Gastroesophageal sphincter (tissue), 4 donors: ENCODE measurements at regions not wholly inside any gene's neighbourhood (a gene's known extent, or its start where the extent isn't known, plus 50 kb on each side); places are given as distances from the start of the nearest gene placed in this dataset.

Experiments
- ATAC-seq: fragments of 150-250 bp; one replicate; pipeline ENCODE4 v1.9.1; 2016; ENCODE audit warnings: mild to moderate bottlenecking, moderate library complexity
- H3K27ac ChIP-seq, 4 donors: fragments of 200-600 bp; sonication (generic) in 3 of 4; 1 replicate in 3 of 4; 2 replicates in 1 of 4; pipeline ENCODE4 v1.5.1; 2016 to 2019
- H3K27me3 ChIP-seq: fragments of 200-600 bp; sonication (generic); one replicate; pipeline ENCODE4 v1.5.1; 2019
- H3K36me3 ChIP-seq, 2 donors: fragments of 200-600 bp; sonication (generic); one replicate each; pipeline ENCODE4 v1.5.1; 2019; ENCODE audit warnings: control low read depth in 1 of 2
- H3K4me1 ChIP-seq, 3 donors: fragments of 200-600 bp; sonication (generic); 1 replicate in 2 of 3; 2 replicates in 1 of 3; pipeline ENCODE4 v1.5.1; 2016 to 2019; ENCODE audit warnings: control low read depth in 2 of 3
- H3K4me3 ChIP-seq, 2 donors: fragments of 200-600 bp; sonication (generic); one replicate each; pipeline ENCODE4 v1.5.1; 2019; ENCODE audit warnings: mild to moderate bottlenecking in 1 of 2, moderate library complexity in 1 of 2
- H3K9me3 ChIP-seq, 3 donors: fragments of 200-600 bp; sonication (generic); one replicate each; pipeline ENCODE4 v1.5.1; 2017 to 2019; ENCODE audit warnings: control low read depth in 2 of 3
- CTCF ChIP-seq, 4 experiments: fragments of 200-600 bp in 2 of 4; fragments of 450-650 bp in 2 of 4; sonication (generic) in 1 of 4; IDR thresholded peaks; one replicate each; pipeline ENCODE4 v1.5.1; 2017 to 2019; ENCODE audit warnings: antibody characterized with exemption in 4 of 4, mild to moderate bottlenecking in 2 of 4, moderate library complexity in 2 of 4
- EP300 ChIP-seq: sonication (generic); formaldehyde crosslinking; IDR thresholded peaks from one replicate; pipeline ENCODE4 v1.6.1; 2017; ENCODE audit warnings: antibody characterized with exemption, mild to moderate bottlenecking
- POLR2A ChIP-seq, 2 donors: fragments of 450-650 bp; IDR thresholded peaks; one replicate each; pipeline ENCODE4 v1.6.1; 2017; ENCODE audit warnings: antibody characterized with exemption in 2 of 2, mild to moderate bottlenecking in 2 of 2, moderate library complexity in 1 of 2
- POLR2AphosphoS5 ChIP-seq: sonication (generic); formaldehyde crosslinking; IDR thresholded peaks from one replicate; pipeline ENCODE4 v1.6.1; 2017; ENCODE audit warnings: antibody characterized with exemption
- WGBS, 2 donors: methylation state at CpG; one replicate each; pipeline ENCODE4 v1.1.5; 2018; ENCODE audit warnings: low coverage in 1 of 2; 5-methylcytosine and 5-hydroxymethylcytosine counted together

DNA sequence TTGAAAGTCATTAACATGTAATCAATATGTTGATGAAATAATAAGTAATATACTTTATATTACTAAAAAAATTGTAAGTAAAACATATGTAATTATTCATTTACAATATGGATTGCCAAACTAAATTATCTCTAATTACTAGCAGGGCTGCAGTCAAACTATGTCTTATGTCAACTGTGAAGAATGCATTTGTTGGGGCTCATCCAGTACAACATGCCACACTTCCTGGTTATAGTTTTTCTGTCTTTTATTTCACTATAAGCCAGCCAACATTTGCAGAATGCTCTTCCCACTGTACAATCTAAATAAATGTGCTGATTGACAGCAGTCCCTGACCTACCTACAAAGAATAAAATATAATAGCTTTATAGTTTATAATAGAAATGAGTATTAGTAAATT is 975.4 kb upstream of the NDST4 start:
- H3K4me3 ChIP-seq: no peak overlapping the region
- ATAC-seq: no peak
- H3K27ac ChIP-seq: no peak overlapping the region
- no peak for TF ChIP-seq EP300
- no peaks in the 10 kb centered on the region for H3K27me3 ChIP-seq
- H3K9me3 ChIP-seq: no peaks in the 10 kb centered on the region
- H3K4me1 ChIP-seq: no peaks in the 10 kb centered on the region
- no peaks in the 10 kb centered on the region for H3K36me3 ChIP-seq

- 79 to 83% methylated on average over 1 to 5 of the region's 5 CpGs for WGBS, 2 donors
- Histone ChIP-seq H3K4me3 (no peak overlapping the region), H3K36me3 (no peaks in the 10 kb centered on the region), H3K27me3 (no peaks in the 10 kb centered on the region), H3K4me1 (no peaks in the 10 kb centered on the region), H3K27ac (no peak overlapping the region), H3K9me3 (peaks cover 0 to 20% (median 0%) of the 10 kb centered on the region in 3 donors)
- ATAC-seq: no peak
- TF ChIP-seq CTCF (IDR thresholded peaks at IDR 0.05) (no peak), POLR2AphosphoS5 (no peak), POLR2A (IDR thresholded peaks at IDR 0.05) (no peak)
These were observed 969.5 kb upstream of the NDST4 start for GRCh38 chr4:116082808-116083366.

DNA sequence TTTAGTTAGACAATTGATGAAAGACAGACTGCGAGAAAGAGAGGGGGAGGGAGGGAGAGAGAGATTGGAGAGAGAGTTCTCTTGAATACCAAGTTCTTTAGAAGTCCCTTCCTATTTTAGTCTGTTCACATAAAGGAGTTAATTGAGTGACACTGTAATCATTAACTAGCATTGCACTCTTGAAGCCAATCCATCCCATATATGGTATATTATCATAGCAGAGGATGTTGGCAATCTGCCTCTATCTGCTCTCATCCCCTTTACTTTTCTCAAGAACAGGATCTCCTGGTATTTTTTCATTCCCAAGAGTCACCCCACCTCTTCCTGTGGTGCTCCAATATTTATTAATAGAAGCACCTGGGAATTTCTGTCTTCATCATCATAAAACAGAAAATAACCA is 959.6 kb upstream of the NDST4 start:
- TF ChIP-seq POLR2AphosphoS5 (no peak), EP300 (no peak), CTCF (IDR thresholded peaks at IDR 0.05) (no peak), POLR2A (IDR thresholded peaks at IDR 0.05) (no peak)
- H3K4me3 ChIP-seq: no peak overlapping the region
- peaks cover 0 to 6% (median 0%) of the 10 kb centered on the region in 3 donors for H3K9me3 ChIP-seq
- H3K36me3 ChIP-seq: no peaks in the 10 kb centered on the region
- WGBS, 2 donors: 79% methylated on average over 1 of the region's 1 CpG; no CpG with 5 or more reads in 1 of the 2 donors
- ATAC-seq: no peak
- H3K27ac ChIP-seq: no peak overlapping the region
- no peaks in the 10 kb centered on the region for H3K27me3 ChIP-seq
- H3K4me1 ChIP-seq: no peaks in the 10 kb centered on the region

DNA sequence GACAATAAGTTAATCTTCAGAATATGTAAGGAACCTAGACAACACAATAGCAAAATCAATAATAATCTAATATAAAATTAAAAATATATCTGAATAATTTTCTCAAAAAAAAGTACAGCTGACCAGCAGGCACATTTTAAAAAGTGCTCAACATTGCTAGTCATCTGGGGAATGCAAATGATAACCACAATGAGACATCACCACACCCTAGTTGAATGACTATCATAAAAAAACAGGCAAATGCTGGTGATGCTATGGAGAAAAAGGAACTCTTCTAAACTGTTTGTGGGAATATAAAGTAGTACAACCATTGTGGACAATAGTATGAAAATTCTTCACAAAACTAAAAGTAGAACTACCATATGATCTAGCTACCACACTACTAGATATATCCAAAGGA is 956.9 kb upstream of the NDST4 start:
- no peaks in the 10 kb centered on the region for H3K27me3 ChIP-seq
- H3K4me3 ChIP-seq: no peak overlapping the region
- H3K4me1 ChIP-seq: no peaks in the 10 kb centered on the region
- no peak for TF ChIP-seq CTCF (IDR thresholded peaks at IDR 0.05)
- no peak for TF ChIP-seq EP300
- TF ChIP-seq POLR2A (IDR thresholded peaks at IDR 0.05): no peak
- TF ChIP-seq POLR2AphosphoS5: no peak
- H3K36me3 ChIP-seq: no peaks in the 10 kb centered on the region
- no peaks in the 10 kb centered on the region for H3K9me3 ChIP-seq
- no peak for ATAC-seq
- no peak overlapping the region for H3K27ac ChIP-seq

DNA sequence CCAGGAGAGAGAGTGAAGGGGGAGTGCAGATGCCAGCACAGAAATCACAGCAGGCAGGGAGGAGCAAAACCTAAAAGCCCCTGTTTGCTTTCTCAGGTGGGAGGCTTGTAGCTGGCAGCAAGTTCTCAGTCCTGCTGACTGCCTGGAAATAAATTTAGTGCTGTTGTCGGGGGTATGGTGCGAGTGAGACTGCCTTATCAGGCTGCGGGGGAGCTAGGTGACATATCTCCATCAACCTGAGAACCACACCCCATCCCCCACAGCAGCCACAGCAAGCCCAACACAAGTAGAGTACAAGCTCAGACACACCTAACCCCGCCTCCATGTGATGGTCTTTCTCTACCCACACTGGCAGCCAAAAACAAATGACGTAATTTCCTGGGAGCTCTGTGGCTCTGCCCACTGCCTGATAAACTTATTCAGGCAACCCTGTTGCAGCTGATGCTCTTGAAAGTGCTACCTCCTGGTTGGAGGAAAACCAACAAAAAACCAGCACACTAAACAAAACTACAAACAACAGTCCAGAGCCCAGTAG is 953.4 kb upstream of the NDST4 start:
- no peak for TF ChIP-seq CTCF (IDR thresholded peaks at IDR 0.05)
- TF ChIP-seq EP300: no peak
- TF ChIP-seq POLR2A (IDR thresholded peaks at IDR 0.05): no peak
- TF ChIP-seq POLR2AphosphoS5: no peak
- no peaks in the 10 kb centered on the region for H3K27me3 ChIP-seq
- H3K36me3 ChIP-seq: no peaks in the 10 kb centered on the region
- H3K27ac ChIP-seq: no peak overlapping the region
- H3K4me1 ChIP-seq: no peaks in the 10 kb centered on the region
- H3K9me3 ChIP-seq: no peaks in the 10 kb centered on the region
- H3K4me3 ChIP-seq: no peak overlapping the region
- ATAC-seq: no peak
- 52% methylated on average over 3 of the region's 5 CpGs; no CpG with 5 or more reads in 1 of the 2 donors for WGBS, 2 donors
